ENCODE measurements at regions not wholly inside any gene's neighbourhood (a gene's known extent, or its start where the extent isn't known, plus 50 kb on each side); places are given as distances from the start of the nearest gene placed in this dataset.

DNA sequence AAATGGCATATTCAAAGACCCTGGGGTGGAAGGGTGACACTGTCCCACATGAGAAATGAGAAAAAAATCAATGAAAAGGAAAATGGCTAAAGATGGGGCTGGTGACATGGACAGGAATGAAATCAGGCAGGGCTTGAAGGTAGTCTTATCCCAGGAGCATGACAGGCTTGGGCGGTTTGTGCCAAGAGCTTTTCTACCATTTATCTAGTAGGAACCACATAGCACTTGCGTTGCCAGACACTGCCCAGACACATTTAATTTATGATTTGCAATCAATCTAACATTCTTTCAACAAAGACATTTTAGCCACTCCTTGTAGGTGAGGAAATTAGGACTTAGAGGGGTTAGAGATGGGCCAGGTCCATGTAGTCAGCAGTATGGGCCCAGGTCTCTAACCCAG, 106.6 kb upstream of the NR2F2 start (continued):
- TF ChIP-seq, protein P1, sequence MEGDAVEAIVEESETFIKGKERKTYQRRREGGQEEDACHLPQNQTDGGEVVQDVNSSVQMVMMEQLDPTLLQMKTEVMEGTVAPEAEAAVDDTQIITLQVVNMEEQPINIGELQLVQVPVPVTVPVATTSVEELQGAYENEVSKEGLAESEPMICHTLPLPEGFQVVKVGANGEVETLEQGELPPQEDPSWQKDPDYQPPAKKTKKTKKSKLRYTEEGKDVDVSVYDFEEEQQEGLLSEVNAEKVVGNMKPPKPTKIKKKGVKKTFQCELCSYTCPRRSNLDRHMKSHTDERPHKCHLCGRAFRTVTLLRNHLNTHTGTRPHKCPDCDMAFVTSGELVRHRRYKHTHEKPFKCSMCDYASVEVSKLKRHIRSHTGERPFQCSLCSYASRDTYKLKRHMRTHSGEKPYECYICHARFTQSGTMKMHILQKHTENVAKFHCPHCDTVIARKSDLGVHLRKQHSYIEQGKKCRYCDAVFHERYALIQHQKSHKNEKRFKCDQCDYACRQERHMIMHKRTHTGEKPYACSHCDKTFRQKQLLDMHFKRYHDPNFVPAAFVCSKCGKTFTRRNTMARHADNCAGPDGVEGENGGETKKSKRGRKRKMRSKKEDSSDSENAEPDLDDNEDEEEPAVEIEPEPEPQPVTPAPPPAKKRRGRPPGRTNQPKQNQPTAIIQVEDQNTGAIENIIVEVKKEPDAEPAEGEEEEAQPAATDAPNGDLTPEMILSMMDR (conservative IDR thresholded peaks at IDR 0.05; ENCODE audit: low read depth in 2 of 2): no peak

DNA sequence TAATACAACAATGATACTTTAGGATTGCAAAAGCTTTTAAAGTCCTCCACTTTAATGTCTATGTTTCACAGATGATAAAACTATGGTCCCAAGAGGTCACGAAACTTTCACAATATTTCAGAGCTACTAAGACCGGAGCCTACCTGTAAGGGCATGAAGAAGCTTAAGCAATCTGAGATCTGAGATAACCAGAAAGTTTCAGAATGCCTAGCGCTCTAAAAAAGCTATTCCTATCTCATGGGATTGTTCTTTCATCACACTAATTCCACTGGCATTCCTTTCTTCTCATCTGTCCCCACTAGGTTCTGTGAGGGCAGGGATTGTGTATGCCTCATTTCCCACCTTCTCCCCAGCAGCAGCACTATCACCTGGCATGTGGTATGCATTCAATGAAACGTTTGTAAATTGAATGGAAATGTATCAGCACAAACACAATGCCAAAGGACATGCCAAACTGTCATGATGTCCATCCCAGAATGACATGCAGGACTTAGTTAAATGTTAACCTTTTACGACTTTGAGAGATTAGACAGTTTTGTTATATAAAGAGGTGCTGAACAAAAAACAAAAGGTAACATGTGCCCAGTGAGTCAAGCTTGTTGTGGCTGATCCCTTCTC, 104.7 kb upstream of the NR2F2 start:
- Histone ChIP-seq H3K36me3 (ENCODE audit: insufficient read depth) (no peaks in the 10 kb centered on the region), H3K27me3 (ENCODE audit: insufficient read depth) (peaks cover 9% of the 10 kb centered on the region; the same call in 1 of the 2 replicates), H3K27ac (ENCODE audit: low read depth) (no peak overlapping the region), H3K4me3 (no peak overlapping the region), H3K4me2 (no peak overlapping the region), H3K9me2 (ENCODE audit: insufficient read depth) (no peaks in the 10 kb centered on the region), H4K20me1 (replicated peaks; ENCODE audit: insufficient read depth) (no peaks in the 10 kb centered on the region), H3F3A (replicated peaks; ENCODE audit: low read depth) (no peaks in the 10 kb centered on the region), H3K4me1 (ENCODE audit: insufficient read depth) (0 out of 2 replicates have a peak, but pooled peaks cover 10% of the 10 kb centered on the region), H3K79me2 (replicated peaks; ENCODE audit: insufficient read depth) (no peaks in the 10 kb centered on the region), H2AFZ (no peak overlapping the region)
- H3K9me3 Mint-ChIP-seq: no peaks in the 10 kb centered on the region
- DNase-seq (ENCODE audit: low spot score) (no peak), ATAC-seq (no peak)
- peaks cover 13% of the 10 kb centered on the region for H3K4me1 Mint-ChIP-seq
- H3K27me3 Mint-ChIP-seq (ENCODE audit: insufficient read depth, low read depth, poor library complexity): peaks cover 4% of the 10 kb centered on the region
- no peak overlapping the region for H3K27ac Mint-ChIP-seq
- no peaks in the 10 kb centered on the region for H3K36me3 Mint-ChIP-seq (ENCODE audit: low read depth)
- H3K4me3 Mint-ChIP-seq: no peak overlapping the region
- TF ChIP-seq STAT1 (IDR thresholded peaks at IDR 0.05; ENCODE audit: unreplicated experiment): no peak
- TF ChIP-seq, protein P2, sequence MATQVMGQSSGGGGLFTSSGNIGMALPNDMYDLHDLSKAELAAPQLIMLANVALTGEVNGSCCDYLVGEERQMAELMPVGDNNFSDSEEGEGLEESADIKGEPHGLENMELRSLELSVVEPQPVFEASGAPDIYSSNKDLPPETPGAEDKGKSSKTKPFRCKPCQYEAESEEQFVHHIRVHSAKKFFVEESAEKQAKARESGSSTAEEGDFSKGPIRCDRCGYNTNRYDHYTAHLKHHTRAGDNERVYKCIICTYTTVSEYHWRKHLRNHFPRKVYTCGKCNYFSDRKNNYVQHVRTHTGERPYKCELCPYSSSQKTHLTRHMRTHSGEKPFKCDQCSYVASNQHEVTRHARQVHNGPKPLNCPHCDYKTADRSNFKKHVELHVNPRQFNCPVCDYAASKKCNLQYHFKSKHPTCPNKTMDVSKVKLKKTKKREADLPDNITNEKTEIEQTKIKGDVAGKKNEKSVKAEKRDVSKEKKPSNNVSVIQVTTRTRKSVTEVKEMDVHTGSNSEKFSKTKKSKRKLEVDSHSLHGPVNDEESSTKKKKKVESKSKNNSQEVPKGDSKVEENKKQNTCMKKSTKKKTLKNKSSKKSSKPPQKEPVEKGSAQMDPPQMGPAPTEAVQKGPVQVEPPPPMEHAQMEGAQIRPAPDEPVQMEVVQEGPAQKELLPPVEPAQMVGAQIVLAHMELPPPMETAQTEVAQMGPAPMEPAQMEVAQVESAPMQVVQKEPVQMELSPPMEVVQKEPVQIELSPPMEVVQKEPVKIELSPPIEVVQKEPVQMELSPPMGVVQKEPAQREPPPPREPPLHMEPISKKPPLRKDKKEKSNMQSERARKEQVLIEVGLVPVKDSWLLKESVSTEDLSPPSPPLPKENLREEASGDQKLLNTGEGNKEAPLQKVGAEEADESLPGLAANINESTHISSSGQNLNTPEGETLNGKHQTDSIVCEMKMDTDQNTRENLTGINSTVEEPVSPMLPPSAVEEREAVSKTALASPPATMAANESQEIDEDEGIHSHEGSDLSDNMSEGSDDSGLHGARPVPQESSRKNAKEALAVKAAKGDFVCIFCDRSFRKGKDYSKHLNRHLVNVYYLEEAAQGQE (IDR thresholded peaks at IDR 0.05; ENCODE audit: unreplicated experiment): no peak
- TF ChIP-seq CREB1 (CRISPR knock-in tag; IDR thresholded peaks at IDR 0.05; ENCODE audit: low read depth): no peak
- TF ChIP-seq NANOG (IDR thresholded peaks at IDR 0.05; ENCODE audit: borderline replicate concordance): no peak
- TF ChIP-seq ZNF114 (CRISPR knock-in tag; IDR thresholded peaks at IDR 0.05): no peak
- TF ChIP-seq, protein P3, sequence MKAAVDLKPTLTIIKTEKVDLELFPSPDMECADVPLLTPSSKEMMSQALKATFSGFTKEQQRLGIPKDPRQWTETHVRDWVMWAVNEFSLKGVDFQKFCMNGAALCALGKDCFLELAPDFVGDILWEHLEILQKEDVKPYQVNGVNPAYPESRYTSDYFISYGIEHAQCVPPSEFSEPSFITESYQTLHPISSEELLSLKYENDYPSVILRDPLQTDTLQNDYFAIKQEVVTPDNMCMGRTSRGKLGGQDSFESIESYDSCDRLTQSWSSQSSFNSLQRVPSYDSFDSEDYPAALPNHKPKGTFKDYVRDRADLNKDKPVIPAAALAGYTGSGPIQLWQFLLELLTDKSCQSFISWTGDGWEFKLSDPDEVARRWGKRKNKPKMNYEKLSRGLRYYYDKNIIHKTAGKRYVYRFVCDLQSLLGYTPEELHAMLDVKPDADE (IDR thresholded peaks at IDR 0.05): no peak
- TF ChIP-seq, protein P4, sequence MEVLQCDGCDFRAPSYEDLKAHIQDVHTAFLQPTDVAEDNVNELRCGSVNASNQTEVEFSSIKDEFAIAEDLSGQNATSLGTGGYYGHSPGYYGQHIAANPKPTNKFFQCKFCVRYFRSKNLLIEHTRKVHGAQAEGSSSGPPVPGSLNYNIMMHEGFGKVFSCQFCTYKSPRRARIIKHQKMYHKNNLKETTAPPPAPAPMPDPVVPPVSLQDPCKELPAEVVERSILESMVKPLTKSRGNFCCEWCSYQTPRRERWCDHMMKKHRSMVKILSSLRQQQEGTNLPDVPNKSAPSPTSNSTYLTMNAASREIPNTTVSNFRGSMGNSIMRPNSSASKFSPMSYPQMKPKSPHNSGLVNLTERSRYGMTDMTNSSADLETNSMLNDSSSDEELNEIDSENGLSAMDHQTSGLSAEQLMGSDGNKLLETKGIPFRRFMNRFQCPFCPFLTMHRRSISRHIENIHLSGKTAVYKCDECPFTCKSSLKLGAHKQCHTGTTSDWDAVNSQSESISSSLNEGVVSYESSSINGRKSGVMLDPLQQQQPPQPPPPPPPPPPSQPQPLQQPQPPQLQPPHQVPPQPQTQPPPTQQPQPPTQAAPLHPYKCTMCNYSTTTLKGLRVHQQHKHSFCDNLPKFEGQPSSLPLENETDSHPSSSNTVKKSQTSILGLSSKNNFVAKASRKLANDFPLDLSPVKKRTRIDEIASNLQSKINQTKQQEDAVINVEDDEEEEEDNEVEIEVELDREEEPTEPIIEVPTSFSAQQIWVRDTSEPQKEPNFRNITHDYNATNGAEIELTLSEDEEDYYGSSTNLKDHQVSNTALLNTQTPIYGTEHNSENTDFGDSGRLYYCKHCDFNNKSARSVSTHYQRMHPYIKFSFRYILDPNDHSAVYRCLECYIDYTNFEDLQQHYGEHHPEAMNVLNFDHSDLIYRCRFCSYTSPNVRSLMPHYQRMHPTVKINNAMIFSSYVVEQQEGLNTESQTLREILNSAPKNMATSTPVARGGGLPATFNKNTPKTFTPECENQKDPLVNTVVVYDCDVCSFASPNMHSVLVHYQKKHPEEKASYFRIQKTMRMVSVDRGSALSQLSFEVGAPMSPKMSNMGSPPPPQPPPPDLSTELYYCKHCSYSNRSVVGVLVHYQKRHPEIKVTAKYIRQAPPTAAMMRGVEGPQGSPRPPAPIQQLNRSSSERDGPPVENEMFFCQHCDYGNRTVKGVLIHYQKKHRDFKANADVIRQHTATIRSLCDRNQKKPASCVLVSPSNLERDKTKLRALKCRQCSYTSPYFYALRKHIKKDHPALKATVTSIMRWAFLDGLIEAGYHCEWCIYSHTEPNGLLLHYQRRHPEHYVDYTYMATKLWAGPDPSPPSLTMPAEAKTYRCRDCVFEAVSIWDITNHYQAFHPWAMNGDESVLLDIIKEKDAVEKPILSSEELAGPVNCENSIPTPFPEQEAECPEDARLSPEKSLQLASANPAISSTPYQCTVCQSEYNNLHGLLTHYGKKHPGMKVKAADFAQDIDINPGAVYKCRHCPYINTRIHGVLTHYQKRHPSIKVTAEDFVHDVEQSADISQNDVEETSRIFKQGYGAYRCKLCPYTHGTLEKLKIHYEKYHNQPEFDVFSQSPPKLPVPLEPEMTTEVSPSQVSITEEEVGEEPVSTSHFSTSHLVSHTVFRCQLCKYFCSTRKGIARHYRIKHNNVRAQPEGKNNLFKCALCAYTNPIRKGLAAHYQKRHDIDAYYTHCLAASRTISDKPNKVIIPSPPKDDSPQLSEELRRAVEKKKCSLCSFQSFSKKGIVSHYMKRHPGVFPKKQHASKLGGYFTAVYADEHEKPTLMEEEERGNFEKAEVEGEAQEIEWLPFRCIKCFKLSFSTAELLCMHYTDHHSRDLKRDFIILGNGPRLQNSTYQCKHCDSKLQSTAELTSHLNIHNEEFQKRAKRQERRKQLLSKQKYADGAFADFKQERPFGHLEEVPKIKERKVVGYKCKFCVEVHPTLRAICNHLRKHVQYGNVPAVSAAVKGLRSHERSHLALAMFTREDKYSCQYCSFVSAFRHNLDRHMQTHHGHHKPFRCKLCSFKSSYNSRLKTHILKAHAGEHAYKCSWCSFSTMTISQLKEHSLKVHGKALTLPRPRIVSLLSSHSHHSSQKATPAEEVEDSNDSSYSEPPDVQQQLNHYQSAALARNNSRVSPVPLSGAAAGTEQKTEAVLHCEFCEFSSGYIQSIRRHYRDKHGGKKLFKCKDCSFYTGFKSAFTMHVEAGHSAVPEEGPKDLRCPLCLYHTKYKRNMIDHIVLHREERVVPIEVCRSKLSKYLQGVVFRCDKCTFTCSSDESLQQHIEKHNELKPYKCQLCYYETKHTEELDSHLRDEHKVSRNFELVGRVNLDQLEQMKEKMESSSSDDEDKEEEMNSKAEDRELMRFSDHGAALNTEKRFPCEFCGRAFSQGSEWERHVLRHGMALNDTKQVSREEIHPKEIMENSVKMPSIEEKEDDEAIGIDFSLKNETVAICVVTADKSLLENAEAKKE (CRISPR knock-in tag; IDR thresholded peaks at IDR 0.05): no peak
- no peak for TF ChIP-seq EZH2phosphoT487 (IDR thresholded peaks at IDR 0.05; ENCODE audit: unreplicated experiment)
- TF ChIP-seq, protein P1 (conservative IDR thresholded peaks at IDR 0.05; ENCODE audit: low read depth in 2 of 2): no peak
